HepG2 (cell line): ENCODE measurements at regions not wholly inside any gene's neighbourhood (a gene's known extent, or its start where the extent isn't known, plus 50 kb on each side); places are given as distances from the start of the nearest gene placed in this dataset.

Experiments
- CC2D1A ChIP-seq: sonication (generic); formaldehyde crosslinking; IDR thresholded peaks from 2 replicates; pipeline ENCODE4 v1.8.1; 2023; ENCODE audit warnings: mild to moderate bottlenecking, missing genetic modification reagents
- KAT7 ChIP-seq: IDR thresholded peaks from 2 replicates; pipeline ENCODE4 v1.6.1; 2018; ENCODE audit warnings: borderline replicate concordance, missing compliant biosample characterization
- POLR2AphosphoS5 ChIP-seq: IDR thresholded peaks from 2 replicates; pipeline ENCODE4 v1.6.1; 2012; ENCODE audit warnings: low read depth, low read length
- RNF2 ChIP-seq: fragments of 450-650 bp; conservative IDR thresholded peaks from 2 replicates; pipeline ENCODE4 v1.6.1; 2016; ENCODE audit warnings: low read depth
- TCF12 ChIP-seq, 2 experiments: fragments of 450-650 bp in 1 of 2; sonication (generic) in 1 of 2; formaldehyde crosslinking in 1 of 2; IDR thresholded peaks; 2 replicates each; pipeline versions ENCODE4 v1.6.1 to v1.8.0; 2017 to 2022; ENCODE audit warnings: antibody characterized with exemption in 1 of 2, mild to moderate bottlenecking in 1 of 2, missing genetic modification reagents in 1 of 2, moderate library complexity in 1 of 2

DNA sequence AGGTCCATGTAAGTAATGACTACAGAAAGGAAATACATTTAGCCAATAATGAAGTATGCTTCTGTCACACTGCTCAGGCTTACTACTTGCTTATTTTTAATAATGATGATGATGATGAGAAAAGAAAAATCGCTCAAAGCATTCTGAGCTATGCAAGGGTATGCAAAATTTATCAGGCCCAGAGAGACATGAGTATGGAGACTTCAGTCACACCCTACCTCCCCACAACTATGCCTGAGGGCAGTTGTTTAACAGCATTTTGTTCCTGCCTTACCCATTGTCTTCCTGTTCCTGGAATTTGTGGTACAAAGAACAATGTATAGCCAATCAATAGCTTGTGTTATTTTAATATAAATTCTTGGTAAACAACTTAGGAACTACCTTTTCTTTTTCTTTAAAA lies 232.6 kb upstream of the ZBED5 start:
- TF ChIP-seq TCF12 (IDR thresholded peaks at IDR 0.05) (no peak), TCF12 (CRISPR knock-in tag; IDR thresholded peaks at IDR 0.05) (no peak), RNF2 (no peak), POLR2AphosphoS5 (no peak), KAT7 (CRISPR knock-in tag) (no peak), CC2D1A (CRISPR knock-in tag) (no peak)
